ENCODE measurements at regions not wholly inside any gene's neighbourhood (a gene's known extent, or its start where the extent isn't known, plus 50 kb on each side); places are given as distances from the start of the nearest gene placed in this dataset.

- TF ChIP-seq STAT1 (IDR thresholded peaks at IDR 0.05; ENCODE audit: unreplicated experiment) (no peak), CTCF (conservative IDR thresholded peaks at IDR 0.05; ENCODE audit: low read depth in 2 of 2) (no peak), NANOG (IDR thresholded peaks at IDR 0.05; ENCODE audit: borderline replicate concordance) (no peak)
These were observed 184.0 kb upstream of the ADAMTS9 start (continued) for GRCh38 chr3:64871834-64872249.

GRCh38 chr3:64870876-64871646, 183.3 kb upstream of the ADAMTS9 start:
- no peak overlapping the region for H3K27ac Mint-ChIP-seq
- Histone ChIP-seq H3K4me1 (ENCODE audit: insufficient read depth) (peaks cover 6% of the 10 kb centered on the region), H4K20me1 (replicated peaks; ENCODE audit: insufficient read depth) (no peaks in the 10 kb centered on the region), H3K27me3 (ENCODE audit: insufficient read depth) (no peaks in the 10 kb centered on the region), H3K36me3 (ENCODE audit: insufficient read depth) (no peaks in the 10 kb centered on the region), H3K79me2 (replicated peaks; ENCODE audit: insufficient read depth) (no peaks in the 10 kb centered on the region), H3K9me2 (ENCODE audit: insufficient read depth) (peaks cover 9% of the 10 kb centered on the region; the same call in 1 of the 2 replicates), H3F3A (replicated peaks; ENCODE audit: low read depth) (no peaks in the 10 kb centered on the region), H3K4me3 (no peak overlapping the region), H2AFZ (no peak overlapping the region), H3K27ac (ENCODE audit: low read depth) (no peak overlapping the region), H3K4me2 (no peak overlapping the region)
- TF ChIP-seq ZNF114 (CRISPR knock-in tag; IDR thresholded peaks at IDR 0.05) (no peak), NANOG (IDR thresholded peaks at IDR 0.05; ENCODE audit: borderline replicate concordance) (no peak), CREB1 (CRISPR knock-in tag; IDR thresholded peaks at IDR 0.05; ENCODE audit: low read depth) (no peak), ZNF331 (CRISPR knock-in tag; IDR thresholded peaks at IDR 0.05; ENCODE audit: low read depth) (no peak), EZH2phosphoT487 (IDR thresholded peaks at IDR 0.05; ENCODE audit: unreplicated experiment) (no peak), EZH2 (IDR thresholded peaks at IDR 0.05; ENCODE audit: low read depth, unreplicated experiment) (no peak), STAT1 (IDR thresholded peaks at IDR 0.05; ENCODE audit: unreplicated experiment) (no peak), CTCF (conservative IDR thresholded peaks at IDR 0.05; ENCODE audit: low read depth in 2 of 2) (no peak)
- H3K36me3 Mint-ChIP-seq (ENCODE audit: low read depth) = no peaks in the 10 kb centered on the region
- no peak for ATAC-seq
- DNase-seq (ENCODE audit: low spot score) = no peak
- H3K27me3 Mint-ChIP-seq (ENCODE audit: insufficient read depth, low read depth, poor library complexity) = peaks cover 2% of the 10 kb centered on the region
- H3K9me3 Mint-ChIP-seq = no peaks in the 10 kb centered on the region; the same call in 2 of the 3 replicates
- H3K4me1 Mint-ChIP-seq = peaks cover 9% of the 10 kb centered on the region
- H3K4me3 Mint-ChIP-seq = no peak overlapping the region

GRCh38 chr3:64867224-64867623, 179.4 kb upstream of the ADAMTS9 start:
- Histone ChIP-seq H2AFZ (no peak overlapping the region), H3K27me3 (ENCODE audit: insufficient read depth) (no peaks in the 10 kb centered on the region), H3F3A (replicated peaks; ENCODE audit: low read depth) (no peaks in the 10 kb centered on the region), H3K79me2 (replicated peaks; ENCODE audit: insufficient read depth) (no peaks in the 10 kb centered on the region), H3K36me3 (ENCODE audit: insufficient read depth) (no peaks in the 10 kb centered on the region), H3K9me2 (ENCODE audit: insufficient read depth) (0 out of 2 replicates have a peak, but pooled peaks cover 6% of the 10 kb centered on the region), H3K27ac (ENCODE audit: low read depth) (no peak overlapping the region), H3K4me1 (ENCODE audit: insufficient read depth) (peaks cover 17% of the 10 kb centered on the region), H3K4me2 (no peak overlapping the region), H3K4me3 (no peak overlapping the region), H4K20me1 (replicated peaks; ENCODE audit: insufficient read depth) (no peaks in the 10 kb centered on the region)
- no peaks in the 10 kb centered on the region for H3K36me3 Mint-ChIP-seq (ENCODE audit: low read depth)
- H3K4me1 Mint-ChIP-seq = peaks cover 24% of the 10 kb centered on the region
- no peak overlapping the region for H3K27ac Mint-ChIP-seq
- ATAC-seq (no peak), DNase-seq (ENCODE audit: low spot score) (no peak)
- H3K27me3 Mint-ChIP-seq (ENCODE audit: insufficient read depth, low read depth, poor library complexity) = peaks cover 2% of the 10 kb centered on the region
- H3K9me3 Mint-ChIP-seq = no peaks in the 10 kb centered on the region; the same call in 2 of the 3 replicates
- H3K4me3 Mint-ChIP-seq = no peak overlapping the region
- TF ChIP-seq ETS1 (IDR thresholded peaks at IDR 0.05) (no peak), JUNB (IDR thresholded peaks at IDR 0.05; ENCODE audit: unreplicated experiment) (no peak), EZH2 (IDR thresholded peaks at IDR 0.05; ENCODE audit: low read depth, unreplicated experiment) (no peak), EZH2phosphoT487 (IDR thresholded peaks at IDR 0.05; ENCODE audit: unreplicated experiment) (no peak), CTCF (conservative IDR thresholded peaks at IDR 0.05; ENCODE audit: low read depth in 2 of 2) (no peak)
